ENCODE measurements at regions not wholly inside any gene's neighbourhood (a gene's known extent, or its start where the extent isn't known, plus 50 kb on each side); places are given as distances from the start of the nearest gene placed in this dataset.
"Not testable (repeated sequence)": the region's sequence is repeated elsewhere in the genome, so short reads cannot be mapped to it uniquely, and the experiment has no call there.

DNA sequence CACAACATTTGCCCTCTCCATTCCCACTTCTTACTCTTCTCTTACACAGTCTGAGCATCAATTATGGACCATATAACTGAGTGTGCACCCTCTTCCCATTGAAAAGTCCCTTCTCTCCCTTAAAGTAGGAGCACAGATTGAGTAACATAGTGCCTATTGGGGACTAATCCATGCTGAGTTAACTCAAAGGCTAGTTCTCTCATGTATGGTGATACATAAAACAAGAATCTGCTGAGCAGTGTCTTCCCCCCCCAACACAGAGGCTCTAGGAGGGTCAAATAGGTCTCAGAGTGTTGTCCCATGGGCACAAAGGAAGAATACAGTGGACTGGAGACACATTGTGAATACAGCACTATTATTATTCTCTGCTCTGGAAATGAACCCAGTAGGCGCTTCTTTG lies 274.6 kb upstream of the BOD1L1 start:
- DNase-seq (ENCODE audit: low read depth), result no peak

DNA sequence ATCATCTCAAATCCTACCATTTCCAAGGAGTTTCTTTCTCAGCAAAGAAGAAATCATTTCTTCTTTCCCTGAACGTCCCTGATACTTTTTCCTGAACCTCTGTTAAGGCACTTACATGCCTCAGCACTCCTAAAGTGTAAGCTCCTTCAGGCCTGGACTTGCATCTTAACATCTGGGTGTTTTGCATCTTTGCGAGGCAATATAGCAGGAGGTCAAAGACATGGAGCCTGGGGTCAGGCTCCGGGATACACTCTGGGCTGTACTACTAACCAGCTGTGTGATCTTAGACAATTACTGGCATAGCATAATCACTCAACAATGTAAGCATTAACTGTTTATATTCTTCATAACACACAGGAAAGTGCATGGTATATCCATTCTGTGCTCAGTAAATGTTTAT lies 275.5 kb upstream of the BOD1L1 start:
- DNase-seq (ENCODE audit: low read depth), result no peak

DNA sequence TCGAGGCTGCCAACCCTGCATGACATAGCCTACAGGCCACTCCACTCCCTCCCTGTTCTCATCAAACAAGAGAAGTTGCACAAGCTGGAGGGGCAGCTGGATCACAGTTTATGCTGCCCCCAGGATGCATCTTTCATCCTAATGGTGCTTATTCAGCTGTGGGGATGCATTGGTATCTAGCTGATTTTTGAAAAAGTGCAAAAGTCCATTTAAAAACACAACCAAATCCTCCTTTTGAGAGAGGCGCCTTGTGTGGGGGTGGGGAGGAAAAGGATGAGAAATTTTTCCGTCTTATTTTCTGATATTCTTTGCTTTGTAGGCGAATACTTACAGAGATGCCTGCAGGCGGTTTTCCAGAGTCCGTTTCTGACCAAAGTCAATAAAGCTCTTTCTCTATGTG lies 276.4 kb upstream of the BOD1L1 start:
- DNase-seq (ENCODE audit: low read depth), result no peak

DNA sequence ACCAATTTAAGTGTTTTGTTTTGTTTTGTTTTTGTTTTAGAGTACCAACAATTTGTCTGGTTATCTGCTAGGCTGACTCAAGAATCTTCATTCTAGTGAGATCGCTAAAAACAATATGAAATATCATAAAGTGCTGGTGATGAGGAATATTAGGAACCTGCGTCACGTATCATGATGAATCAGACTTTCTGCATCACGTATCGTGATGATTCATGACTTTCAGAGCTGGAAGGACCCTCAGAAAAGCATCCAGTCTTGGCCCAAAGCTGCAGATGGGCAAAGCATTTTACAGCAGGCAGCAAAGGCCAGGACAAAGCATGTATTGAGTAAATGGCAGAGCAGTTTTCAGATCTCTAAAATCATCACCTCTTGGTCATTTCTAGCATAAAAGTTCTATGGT lies 278.0 kb upstream of the BOD1L1 start:
- DNase-seq (ENCODE audit: low read depth), result no peak

DNA sequence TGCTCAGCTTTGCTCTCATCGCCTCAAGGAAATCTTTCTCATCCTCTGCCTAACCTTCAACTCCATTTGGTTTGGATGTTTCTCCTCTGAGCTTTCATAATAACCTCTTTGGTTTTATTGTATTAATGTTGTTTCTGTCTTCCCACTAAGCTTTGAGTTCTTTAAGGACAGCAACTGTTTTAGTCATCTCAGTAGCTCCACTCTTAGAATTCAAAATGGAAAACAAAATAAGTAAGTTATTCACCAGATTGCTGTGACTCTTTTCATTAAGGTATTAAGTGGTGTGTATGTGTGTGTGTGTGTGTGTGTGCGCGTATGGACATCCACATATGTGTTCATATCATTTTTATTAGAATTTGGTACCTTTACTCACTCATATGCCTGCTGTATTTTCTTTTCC lies 279.2 kb upstream of the BOD1L1 start:
- no peak for DNase-seq (ENCODE audit: low read depth)

DNA sequence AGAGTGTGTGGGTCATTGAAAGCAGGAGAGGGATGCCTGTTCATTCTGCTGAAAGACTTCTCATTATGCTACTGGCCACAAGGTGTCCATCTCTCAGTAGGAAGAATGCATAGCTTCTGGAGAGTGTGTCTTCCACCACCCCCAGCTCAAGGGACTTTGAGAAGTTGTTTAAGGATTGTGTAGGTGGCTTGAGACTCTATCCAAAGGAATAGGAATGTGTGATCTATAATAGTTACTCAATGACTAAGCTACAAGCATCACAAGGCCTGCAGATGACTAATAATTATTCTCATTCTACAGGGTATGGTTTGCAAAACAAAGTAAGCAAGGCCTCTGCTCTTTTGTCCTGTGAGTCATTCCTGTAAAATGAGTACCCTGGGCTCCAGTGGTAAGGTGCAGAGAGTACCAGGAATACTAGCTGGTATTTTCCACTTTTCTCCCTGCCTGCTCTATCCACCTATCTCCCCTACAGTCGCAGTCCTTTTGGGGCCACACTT lies 279.8 kb upstream of the BOD1L1 start:
- no peak for DNase-seq (ENCODE audit: low read depth)

DNA sequence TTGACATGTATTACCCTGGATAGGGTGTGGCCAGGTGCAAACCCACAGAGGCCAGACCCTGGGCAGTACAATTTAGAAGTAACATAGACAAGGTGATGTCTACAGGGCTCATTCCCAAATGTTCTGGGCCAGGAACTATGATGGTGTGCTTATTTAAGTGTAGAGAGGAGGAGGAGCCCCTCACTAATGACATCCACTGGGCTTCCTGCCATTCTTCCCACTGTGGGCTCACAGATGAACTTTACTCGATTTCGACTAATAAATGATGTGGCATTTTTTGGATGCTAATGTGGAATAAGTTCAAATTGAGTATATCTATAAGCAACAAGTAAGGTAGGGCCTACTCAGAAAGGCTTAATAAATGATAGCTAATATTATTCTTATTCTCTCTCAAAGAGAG lies 280.9 kb upstream of the BOD1L1 start:
- DNase-seq (ENCODE audit: low read depth), result no peak

DNA sequence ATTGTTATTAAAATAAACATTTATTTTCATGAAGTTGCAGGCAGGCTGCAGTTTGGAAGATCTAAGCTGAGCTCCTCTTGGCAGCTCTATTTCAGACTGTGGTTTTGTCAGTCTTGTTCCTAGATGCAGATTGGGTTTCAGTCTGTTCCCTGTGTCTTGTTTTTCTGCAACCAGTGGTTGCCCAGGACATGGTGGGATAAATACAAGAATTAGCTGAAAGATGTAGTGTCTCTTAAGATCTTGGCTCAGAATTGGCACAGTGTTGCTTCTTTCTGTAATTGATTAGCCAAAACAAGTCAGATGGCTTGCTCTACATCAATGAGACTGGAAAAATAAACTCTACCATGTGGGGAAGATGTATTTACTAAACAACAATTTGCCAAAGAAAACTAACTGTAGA lies 283.0 kb upstream of the BOD1L1 start:
- DNase-seq (ENCODE audit: low read depth), result no peak

DNA sequence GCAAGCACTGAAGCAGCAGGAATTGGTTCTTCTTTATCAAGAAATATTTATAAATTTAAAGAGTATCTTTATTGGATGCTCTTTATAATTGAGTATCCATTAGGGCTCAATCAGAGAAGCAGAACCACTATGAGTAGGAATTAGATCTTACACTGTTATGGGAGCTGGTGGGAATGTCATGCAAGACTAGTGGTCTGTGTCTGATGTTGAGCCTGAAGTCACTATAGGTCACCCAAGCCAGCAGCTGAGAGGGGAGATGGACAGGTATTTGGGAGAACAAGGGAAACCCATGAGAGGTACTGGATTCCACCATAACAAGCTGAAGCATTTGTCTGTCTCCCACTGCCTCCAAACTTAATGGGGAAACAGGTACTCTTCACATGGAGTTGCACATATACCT lies 283.7 kb upstream of the BOD1L1 start:
- DNase-seq (ENCODE audit: low read depth), result no peak

DNA sequence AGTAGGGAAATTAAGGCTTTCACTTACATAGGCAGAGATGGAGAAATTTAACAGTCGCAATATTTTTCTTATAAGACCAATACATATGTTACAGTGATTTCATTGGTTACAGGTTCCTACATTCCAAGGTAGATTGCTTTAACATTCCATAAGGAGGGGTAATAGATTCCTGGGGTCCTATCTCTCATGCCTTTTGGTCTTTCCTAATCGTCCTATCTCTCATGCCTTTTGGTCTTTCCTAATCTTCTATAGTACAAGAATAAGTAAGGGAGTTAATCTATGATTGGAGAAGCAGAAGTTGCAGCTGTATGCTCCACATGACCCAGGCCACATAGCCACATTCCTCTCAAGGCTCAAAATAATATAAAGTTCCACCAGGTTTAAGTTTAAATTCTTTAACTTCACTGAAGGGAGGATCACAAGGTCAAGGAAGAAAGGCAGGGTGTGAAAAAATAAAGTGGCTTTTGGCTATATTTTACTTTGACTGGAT lies 285.0 kb upstream of the BOD1L1 start:
- no peak for DNase-seq (ENCODE audit: low read depth)

DNA sequence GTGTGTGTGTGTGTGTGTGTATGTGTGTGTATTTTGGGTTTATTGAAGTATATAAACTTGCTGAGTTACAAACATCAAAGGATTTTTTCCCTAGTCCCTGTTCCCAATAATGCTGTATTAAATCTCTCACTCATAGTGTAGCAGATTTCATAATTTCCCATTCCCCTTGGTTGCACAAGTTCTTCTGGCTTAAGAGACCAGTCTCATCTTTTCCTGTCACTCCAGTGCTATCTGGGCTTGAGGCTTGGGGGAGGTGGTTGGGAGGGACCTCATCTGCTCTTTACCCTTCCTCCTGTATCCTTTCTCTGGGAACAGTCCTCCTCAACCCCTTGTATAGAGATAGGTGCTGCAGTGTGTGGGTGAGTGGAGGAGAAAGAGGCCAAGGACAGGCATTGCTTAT lies 285.4 kb upstream of the BOD1L1 start:
- no peak for DNase-seq (ENCODE audit: low read depth)

DNA sequence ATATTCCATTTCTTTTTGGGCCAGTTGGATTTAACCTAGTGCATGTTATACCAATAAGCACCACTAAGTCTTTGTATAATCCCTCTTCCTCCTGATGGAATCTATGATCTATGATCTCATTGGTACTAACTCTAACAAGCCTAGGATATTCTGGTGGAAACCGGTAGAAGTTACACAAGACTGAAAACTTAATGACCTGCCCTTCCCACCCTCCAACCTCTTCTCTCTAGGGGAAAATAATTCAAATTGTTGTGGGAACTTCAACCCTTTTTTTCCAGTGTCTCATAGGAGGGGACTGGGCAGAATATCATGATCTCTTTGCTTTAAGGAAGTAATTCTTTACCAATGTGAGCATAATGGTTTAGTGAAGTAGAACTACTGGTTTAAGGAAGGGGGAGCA lies 289.5 kb upstream of the BOD1L1 start:
- no peak for DNase-seq (ENCODE audit: low read depth)

DNA sequence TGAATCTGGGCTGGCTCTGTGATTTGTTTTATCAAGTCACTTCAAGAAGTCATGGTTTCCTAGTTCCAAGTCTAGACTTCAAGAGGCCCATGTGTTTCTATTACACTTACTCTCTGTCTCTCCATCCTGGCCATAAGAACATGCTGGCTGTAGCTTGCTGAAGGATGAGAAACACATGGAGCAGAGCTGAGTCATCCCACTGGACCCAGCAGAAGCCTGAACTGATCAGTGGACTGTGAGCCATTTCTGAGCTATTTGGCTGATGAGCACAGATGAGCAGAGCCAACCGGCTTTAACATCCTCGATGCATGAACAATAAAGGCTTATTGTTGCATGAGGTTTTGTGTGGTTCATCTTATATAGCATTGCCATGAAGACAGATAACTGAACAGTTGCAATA lies 290.6 kb upstream of the BOD1L1 start:
- DNase-seq (ENCODE audit: low read depth), result no peak

DNA sequence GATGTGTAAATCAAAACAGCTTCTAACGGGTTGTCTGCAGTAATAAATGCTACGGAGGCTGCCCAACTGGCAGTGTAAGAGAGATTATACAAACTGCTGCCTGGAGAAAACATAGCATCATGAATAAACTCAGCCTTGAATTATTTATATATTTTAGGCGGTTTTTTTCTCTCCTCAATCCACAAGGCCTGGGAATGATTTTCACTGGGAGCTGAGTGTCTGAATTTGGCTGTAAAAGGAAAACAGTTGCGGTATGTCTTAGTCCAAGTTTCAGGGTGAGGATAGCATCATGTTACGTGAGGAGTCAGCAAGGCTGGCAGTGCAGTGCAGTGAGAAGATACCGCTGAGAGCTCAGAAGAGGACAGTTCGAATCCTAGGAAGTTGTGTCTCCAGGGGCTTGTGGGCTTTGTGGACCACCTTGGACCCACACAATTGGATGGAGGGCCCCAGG lies 291.5 kb upstream of the BOD1L1 start:
- no peak for DNase-seq (ENCODE audit: low read depth)

DNA sequence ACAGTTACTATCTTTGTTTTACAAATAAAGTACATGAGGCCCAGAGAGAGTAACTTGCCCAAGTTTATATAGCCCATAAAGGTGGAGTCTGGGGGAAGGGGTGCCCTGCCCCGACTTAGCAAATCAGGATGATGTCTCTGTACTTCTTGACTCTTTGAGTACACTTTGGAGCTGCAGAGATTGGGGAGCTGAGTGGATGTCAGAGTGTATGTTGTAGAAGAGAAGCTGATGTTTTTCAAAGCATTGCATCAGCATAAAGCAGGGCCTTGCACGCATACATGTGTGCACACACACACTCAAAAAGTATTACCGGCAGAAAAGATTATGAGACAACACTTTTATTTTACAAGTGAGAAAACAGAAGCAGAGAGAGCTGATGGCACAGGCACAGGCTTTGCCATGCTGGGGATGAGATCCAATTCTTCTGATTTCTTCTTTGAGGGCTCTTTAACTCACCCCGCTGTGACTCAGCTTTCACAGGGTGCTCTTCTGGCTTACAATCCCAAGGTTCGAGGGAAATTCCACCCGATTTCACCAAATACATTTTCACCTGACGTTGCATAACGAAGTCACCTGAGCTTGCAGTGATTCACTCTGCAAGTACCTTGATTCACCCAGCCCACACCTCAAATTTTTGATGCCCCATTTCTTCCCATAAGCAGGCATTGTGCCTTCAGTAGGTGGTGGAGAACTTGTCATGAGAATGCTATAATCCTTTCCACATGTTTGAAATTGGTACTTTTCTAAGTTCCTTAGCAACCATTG lies 292.8 kb upstream of the BOD1L1 start:
- DNase-seq (ENCODE audit: low read depth), result no peak

DNA sequence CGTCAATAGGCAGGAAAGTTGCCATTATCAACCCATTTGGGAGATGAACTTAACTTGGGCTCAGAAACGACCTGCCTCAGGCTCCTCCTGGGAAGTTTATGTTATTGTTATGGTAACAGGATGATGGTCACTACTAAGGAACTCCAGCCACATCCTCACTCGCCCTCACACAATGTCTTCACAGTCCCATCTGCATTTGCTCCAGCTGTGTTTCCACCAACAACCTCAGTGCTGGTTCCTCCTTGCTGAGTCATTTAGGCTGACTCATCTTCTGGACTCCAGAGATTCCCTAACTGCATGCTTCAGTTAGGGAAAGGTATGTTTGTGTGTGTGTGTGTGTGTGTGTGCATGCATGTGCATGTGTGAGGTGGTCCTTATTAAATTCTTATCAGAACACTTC lies 293.4 kb upstream of the BOD1L1 start:
- DNase-seq (ENCODE audit: low read depth), result no peak

DNA sequence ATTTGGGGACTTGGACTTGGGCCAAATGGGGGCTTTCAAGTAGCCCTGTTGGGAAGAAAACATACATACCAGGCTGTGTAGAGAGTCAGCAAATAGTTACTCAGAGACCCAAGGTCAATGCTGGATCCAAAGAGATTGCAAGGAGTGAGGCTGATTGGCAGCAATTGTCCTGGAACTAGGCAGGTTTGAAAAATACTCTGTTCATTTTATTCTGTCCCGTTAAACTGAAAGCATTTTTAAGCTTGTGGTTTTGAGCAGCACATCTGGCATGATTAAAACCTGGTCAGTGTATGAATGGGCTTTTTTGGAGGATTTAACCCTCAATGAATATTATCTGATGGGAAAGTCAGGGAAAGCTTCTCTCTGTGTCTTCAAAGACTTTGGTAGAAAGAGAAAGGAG lies 294.3 kb upstream of the BOD1L1 start:
- DNase-seq (ENCODE audit: low read depth), result no peak

DNA sequence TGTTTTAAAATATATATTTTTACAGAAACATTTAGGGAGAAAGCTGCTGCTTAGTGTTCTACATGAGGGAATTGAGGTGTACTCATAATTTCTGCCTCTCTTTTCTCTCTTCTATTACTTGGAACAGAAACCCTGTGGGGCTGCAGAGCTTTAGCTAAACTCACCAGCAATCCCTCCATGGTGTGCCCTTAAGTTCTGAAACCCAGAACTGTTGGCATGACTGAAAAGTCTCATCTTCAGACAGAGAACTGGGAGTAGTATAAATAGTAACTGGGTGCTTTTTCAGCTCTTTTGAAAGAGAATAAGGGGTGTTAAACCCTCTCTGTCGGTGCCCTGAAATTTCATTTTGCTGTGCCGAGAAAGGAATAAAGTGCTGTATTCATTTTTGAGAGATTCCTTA lies 294.9 kb upstream of the BOD1L1 start:
- DNase-seq (ENCODE audit: low read depth), result no peak

DNA sequence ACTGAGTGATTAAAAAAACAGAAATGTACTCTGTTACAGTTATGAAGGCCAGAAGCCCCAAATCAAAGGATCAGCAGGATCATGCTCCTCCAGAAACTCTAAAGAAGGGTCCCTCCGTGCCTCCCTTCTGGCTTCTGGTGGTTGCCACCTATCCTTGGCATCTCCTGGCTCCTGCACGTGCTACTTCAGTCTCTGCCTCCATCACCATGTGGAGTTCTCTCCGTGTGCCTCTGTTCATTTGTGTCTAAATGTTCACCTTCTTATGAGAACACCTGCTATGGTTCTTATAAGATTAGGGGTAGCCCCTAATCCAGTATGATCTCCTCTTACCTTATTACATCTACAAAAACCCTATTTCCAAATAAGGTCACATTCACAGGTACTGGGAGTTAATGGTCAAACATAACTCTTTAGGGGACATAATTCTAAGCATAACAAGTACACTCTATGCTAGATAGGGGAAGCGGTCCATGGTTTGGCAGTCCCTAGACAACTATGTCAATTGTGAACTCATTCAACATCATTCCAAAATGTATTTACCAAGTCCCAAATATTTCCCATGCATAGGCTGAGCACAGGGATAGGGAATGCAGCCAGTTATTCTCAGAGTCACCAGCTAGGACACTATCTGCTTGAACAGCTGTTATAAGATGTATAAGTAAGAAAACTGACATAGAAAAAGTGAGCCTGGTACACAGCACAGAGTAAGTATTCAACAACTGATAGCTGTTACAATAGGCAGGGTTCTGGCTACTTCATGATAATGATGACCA lies 295.5 kb upstream of the BOD1L1 start:
- no peak for DNase-seq (ENCODE audit: low read depth)

DNA sequence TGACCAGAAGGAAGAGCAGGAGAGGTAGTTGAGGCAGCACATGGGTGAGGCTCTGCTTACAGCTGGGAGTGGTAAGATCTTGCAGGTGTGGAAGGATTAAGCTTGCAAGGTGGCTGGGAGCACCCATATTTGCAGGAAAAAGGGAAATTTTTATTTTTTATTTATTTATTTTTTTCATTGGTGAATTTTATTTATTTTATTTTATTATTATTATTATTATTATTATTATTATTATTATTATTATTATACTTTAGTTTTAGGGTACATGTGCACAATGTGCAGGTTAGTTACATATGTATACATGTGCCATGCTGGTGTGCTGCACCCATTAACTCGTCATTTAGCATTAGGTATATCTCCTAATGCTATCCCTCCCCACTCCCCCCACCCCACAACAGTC lies 297.4 kb upstream of the BOD1L1 start:
- DNase-seq (ENCODE audit: low read depth), result not testable (repeated sequence)

DNA sequence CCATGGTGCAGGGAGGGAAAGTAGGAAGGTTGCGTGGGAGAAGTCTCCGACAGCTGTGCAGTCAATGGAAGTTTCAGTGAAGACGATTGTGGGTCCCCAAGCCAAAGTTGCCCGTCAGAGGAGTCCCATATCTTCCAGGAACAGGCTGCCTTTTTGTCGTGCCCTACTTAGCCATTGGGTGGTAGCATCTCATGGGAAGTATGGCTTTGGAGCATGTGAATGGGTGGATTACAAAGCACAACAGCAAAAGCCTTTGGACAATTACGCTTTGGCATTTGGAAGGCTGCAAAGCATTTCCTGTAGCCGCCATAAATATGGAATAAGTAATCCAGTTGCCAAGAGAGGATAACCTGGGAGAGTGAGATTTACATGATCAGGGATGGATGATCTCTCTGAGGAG lies 300.7 kb upstream of the BOD1L1 start:
- DNase-seq (ENCODE audit: low read depth), result no peak

DNA sequence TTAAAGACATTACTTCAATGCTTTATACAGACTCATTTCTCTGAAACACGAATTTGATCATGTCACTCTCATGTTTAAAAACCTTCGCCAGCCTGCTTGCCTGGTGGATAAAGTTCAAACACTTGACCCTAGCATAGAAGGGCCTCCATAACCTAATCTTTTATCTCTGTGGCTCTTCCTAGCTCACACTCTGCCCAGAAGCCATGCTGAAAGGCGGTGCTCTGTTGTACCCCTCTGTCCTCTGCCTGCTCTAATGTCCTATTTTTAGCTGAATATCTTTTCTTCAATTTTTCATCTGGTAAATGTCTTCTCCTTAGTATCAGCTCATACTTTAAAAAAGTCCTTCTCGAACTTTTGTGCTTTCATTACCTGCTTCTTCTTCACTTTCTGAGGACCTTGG lies 302.6 kb upstream of the BOD1L1 start:
- DNase-seq (ENCODE audit: low read depth), result no peak

DNA sequence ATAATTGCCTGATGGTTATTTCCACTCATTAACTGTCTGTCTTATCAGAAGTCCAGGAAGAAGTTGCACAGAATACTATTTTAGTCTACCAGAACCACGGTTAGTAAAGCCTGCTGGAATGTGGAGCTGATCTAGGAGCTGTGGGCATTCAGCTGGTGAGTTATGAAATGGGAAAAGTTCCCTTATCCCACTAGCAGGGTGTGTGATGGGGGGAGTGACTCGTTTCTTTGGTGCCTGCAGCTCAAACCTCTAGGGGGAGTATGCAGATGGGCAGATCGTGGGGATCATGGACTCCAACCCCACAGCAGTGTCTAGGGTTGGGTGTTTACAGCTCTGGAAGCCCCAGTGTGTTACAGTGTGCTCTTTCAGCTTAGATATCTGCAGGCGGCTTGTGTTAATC lies 305.7 kb upstream of the BOD1L1 start:
- DNase-seq (ENCODE audit: low read depth), result no peak
